ENCODE measurements at regions not wholly inside any gene's neighbourhood (a gene's known extent, or its start where the extent isn't known, plus 50 kb on each side); places are given as distances from the start of the nearest gene placed in this dataset.
A peak's percentile ranks its signal among the peaks of the same experiment; 100 is the strongest.

DNA sequence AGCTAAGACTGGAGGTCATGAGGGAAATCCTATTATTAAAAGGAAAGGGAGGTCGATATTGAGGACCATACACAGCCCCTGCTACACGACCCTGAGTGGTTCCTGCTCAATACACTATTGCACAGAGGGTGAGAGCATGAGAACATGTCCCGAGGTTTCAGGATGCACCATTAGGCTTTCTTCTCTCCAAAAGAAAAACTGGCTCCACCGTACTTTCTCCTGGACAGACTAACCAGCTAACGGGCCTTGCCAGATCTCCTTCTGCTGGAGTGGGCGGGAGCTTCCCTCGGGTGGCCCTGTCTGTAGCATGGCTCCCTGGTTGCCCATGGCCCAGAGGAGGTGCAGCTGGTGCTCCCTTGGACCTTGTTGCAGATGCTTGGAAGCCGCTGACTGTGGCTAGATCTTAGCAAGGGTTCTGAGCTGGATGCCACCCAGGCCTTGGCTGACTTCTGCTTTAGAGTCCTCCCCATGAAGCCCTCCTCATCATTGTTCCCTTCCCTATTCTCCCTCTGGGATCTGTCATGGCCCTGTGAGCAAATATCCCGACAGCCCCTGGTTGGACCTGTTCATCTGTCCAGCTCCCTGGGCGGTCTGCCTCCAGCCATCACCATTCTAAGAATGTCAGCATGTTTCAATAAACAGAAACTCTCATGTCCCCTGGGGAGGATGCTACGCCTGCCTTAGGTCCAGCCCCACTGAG lies 52.9 kb upstream of the SHH start:
- H3K27me3 ChIP-seq, result peaks cover 0 to 17% of the 10 kb centered on the region in 2 donors
- H3K4me1 ChIP-seq, result no peaks in the 10 kb centered on the region
- H3K4me3 ChIP-seq, result no peak overlapping the region
- H3K27ac ChIP-seq, result no peak overlapping the region
- intact Hi-C loops (cut with DNase I; ENCODE audit: low total_unique reads), result no loop called here
- peaks cover 0 to 7% of the 10 kb centered on the region in 2 donors for H3K9me3 ChIP-seq
- H3K36me3 ChIP-seq, result no peaks in the 10 kb centered on the region
- no peak for DNase-seq (ENCODE audit: low spot score in 2 of 2)
- TF ChIP-seq POLR2AphosphoS5 (IDR thresholded peaks at IDR 0.05) (no peak), POLR2A (IDR thresholded peaks at IDR 0.05) (no peak)
- TF ChIP-seq, protein P1, sequence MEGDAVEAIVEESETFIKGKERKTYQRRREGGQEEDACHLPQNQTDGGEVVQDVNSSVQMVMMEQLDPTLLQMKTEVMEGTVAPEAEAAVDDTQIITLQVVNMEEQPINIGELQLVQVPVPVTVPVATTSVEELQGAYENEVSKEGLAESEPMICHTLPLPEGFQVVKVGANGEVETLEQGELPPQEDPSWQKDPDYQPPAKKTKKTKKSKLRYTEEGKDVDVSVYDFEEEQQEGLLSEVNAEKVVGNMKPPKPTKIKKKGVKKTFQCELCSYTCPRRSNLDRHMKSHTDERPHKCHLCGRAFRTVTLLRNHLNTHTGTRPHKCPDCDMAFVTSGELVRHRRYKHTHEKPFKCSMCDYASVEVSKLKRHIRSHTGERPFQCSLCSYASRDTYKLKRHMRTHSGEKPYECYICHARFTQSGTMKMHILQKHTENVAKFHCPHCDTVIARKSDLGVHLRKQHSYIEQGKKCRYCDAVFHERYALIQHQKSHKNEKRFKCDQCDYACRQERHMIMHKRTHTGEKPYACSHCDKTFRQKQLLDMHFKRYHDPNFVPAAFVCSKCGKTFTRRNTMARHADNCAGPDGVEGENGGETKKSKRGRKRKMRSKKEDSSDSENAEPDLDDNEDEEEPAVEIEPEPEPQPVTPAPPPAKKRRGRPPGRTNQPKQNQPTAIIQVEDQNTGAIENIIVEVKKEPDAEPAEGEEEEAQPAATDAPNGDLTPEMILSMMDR (IDR thresholded peaks at IDR 0.05), result no peak

DNA sequence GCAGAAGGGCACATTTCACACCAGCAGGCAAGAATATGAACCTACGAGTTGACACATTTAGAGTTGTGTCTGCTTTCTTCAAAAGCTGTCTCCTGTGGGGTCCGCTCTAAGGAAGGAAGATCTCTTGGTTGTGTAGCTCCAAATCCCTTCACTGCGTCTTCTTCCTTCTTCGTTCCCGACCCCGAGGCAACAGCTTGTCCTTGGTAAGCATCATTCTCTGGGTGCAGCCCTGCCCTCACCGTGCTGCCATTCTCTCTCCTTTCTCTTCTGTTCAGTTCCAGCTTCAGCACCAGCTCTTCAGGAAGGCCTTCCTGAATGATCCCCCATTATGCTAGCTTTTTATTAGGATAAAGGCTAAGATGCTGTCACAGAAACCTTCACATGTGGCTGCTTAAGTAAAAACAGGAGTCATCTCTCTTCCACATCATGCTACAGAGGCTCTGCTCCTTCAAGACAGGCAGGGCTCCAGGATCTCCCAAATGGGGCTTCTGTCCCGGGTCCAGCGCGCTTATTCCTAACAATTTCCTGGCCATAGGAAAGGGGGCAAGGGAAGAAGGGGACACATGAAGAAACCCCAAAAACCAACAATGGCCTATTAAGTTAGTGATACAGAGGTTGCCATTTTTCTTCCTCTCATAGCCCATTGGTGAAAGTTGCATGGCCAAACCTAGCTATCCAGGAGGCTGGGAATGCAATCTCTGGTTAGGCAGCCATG lies 52.2 kb upstream of the SHH start:
- Histone ChIP-seq H3K4me3 (no peak overlapping the region), H3K27ac (no peak overlapping the region), H3K9me3 (peaks cover 0 to 7% of the 10 kb centered on the region in 2 donors), H3K4me1 (no peaks in the 10 kb centered on the region), H3K27me3 (peaks cover 0 to 17% of the 10 kb centered on the region in 2 donors), H3K36me3 (no peaks in the 10 kb centered on the region)
- DNase-seq (ENCODE audit: low spot score in 2 of 2), result peak in 1 of 2 donors; percentile 12
- intact Hi-C loops (cut with DNase I; ENCODE audit: low total_unique reads), result no loop called here
- TF ChIP-seq POLR2AphosphoS5 (IDR thresholded peaks at IDR 0.05) (no peak), POLR2A (IDR thresholded peaks at IDR 0.05) (no peak)
- TF ChIP-seq, protein P1 (IDR thresholded peaks at IDR 0.05), result no peak

DNA sequence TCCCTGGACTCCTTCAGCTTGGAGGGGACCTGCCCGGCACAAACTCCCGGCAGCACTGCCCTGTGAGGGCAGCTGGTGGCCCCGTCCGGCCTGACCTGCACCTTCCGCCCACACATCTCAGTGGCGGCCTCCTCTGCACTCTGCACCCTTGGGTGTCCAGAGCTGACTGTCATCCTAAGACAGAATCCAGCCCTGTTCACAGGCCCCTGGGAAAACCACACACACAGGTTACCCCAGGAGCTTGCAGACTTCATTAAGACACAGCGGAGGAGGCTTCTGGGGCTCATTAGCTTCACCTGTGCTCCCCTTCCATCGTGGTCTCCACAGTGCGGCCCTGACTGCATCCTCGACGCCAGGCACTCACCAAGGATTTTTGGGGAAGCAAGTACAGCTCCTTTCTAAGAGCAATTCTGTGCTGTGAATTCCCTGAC lies 51.5 kb upstream of the SHH start:
- H3K27me3 ChIP-seq, result peaks cover 0 to 17% of the 10 kb centered on the region in 2 donors
- DNase-seq (ENCODE audit: low spot score in 2 of 2), result peak in 1 of 2 donors; percentile 12

DNA sequence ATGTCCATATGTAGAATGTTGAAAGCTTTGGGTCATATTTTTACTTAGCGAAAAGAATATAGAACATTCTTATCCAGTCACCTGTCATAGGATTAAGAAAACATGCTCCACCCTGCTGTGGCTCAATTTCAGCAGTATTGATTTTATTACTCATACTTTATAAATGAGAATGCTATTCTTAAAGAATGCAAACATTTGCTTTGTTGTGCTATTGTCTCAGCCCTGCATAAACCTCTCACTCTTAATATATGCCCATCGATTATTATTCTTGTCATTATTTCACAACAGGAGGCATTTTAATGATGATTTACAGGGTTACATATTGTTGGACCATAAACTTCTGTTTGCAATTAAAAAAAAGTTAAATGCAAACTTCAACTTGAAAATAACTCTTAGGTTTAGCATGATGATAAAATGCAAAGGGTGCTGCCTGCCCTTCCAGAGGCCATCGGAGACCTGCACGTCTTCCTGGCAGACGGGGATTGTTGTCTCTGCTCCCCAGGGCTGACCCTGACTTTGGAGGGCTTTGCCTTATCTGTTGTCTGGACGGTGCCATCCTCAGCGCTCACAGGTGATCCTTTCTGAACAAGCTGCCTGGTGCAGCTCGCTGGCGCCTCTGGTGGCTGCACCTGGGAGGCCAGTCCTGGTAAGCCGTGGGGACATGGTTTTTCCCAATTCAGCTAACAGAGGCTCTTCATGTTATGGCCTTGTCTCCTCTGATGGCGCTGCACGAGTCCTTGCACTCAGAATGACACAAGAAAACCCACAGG lies 50.0 kb upstream of the SHH start:
- H3K36me3 ChIP-seq, result no peaks in the 10 kb centered on the region
- H3K9me3 ChIP-seq, result no peaks in the 10 kb centered on the region
- H3K4me1 ChIP-seq, result no peaks in the 10 kb centered on the region
- H3K27me3 ChIP-seq, result peaks cover 0 to 17% of the 10 kb centered on the region in 2 donors
- no peak overlapping the region for H3K27ac ChIP-seq
- DNase-seq (ENCODE audit: low spot score in 2 of 2), result peak in 1 of 2 donors; percentile 6
- no peak overlapping the region for H3K4me3 ChIP-seq
- intact Hi-C loops (cut with DNase I; ENCODE audit: low total_unique reads), result no loop called here
- TF ChIP-seq, protein P1 (IDR thresholded peaks at IDR 0.05), result no peak

More for the DNA sequence above, 51.5 kb upstream of the SHH start:
- H3K4me3 ChIP-seq, result no peak overlapping the region
- no peaks in the 10 kb centered on the region for H3K36me3 ChIP-seq
- H3K4me1 ChIP-seq, result no peaks in the 10 kb centered on the region
- H3K9me3 ChIP-seq, result no peaks in the 10 kb centered on the region
- TF ChIP-seq, protein P1 (IDR thresholded peaks at IDR 0.05), result no peak
- TF ChIP-seq POLR2A (IDR thresholded peaks at IDR 0.05) (no peak), POLR2AphosphoS5 (IDR thresholded peaks at IDR 0.05) (no peak)
- intact Hi-C loops (cut with DNase I; ENCODE audit: low total_unique reads), result no loop called here
- H3K27ac ChIP-seq, result no peak overlapping the region

All from breast epithelium (tissue), 4 donors.